ENCODE measurements at regions not wholly inside any gene's neighbourhood (a gene's known extent, or its start where the extent isn't known, plus 50 kb on each side); places are given as distances from the start of the nearest gene placed in this dataset.

GRCh38 chr21:35198982-35199732 lies 150.1 kb upstream of the RUNX1 start:
- peaks cover 7% of the 10 kb centered on the region for H3K4me1 ChIP-seq (ENCODE audit: insufficient read depth, low read length, poor library complexity, severe bottlenecking)
- intact Hi-C loops (cut with micrococcal nuclease; ENCODE audit: unreplicated experiment), result no loop called here
- no peaks in the 10 kb centered on the region; the same call in 1 of the 2 replicates for H3K36me3 ChIP-seq (ENCODE audit: insufficient read depth, low read length)
- no peaks in the 10 kb centered on the region for H4K20me1 ChIP-seq (ENCODE audit: insufficient read depth, low read length)
- no peaks in the 10 kb centered on the region for H3K79me2 ChIP-seq (ENCODE audit: insufficient read depth, low read depth, low read length)
- H3K9me3 ChIP-seq (ENCODE audit: low read length), result no peaks in the 10 kb centered on the region
- no peak for TF ChIP-seq EZH2phosphoT487 (IDR thresholded peaks at IDR 0.05; ENCODE audit: borderline replicate concordance, low read depth, low read length)
- no peak for TF ChIP-seq CTCF (conservative IDR thresholded peaks at IDR 0.05; ENCODE audit: low read length)
- no peaks in the 10 kb centered on the region for H3K9me2 ChIP-seq (ENCODE audit: insufficient read depth, low read length)
- no peak overlapping the region for H2AFZ ChIP-seq (ENCODE audit: low read length)
- DNase-seq (ENCODE audit: low spot score), result no peak
- no peak overlapping the region for H3K27ac ChIP-seq (ENCODE audit: low read depth, low read length, poor library complexity, severe bottlenecking)
- CTCF ChIA-PET (ENCODE audit: unreplicated experiment), result no interaction called here
- no TSS peak for BruUV-seq (replicated peaks)
- POLR2A ChIA-PET, result interaction anchor here (0.5 to 1.0 kb wide), 4 partner anchors 9 to 498 kb away, joined by 3 to 4 read pairs (median 4); no protein-coding TSS in a partner anchor
- H3K4me2 ChIP-seq (ENCODE audit: low read length), result no peak overlapping the region
- no peak overlapping the region for H3K4me3 ChIP-seq (ENCODE audit: low read depth, low read length, poor library complexity, severe bottlenecking)

- POLR2A ChIA-PET, result interaction anchor here (0.7 to 1.0 kb wide), 3 partner anchors 8 to 33 kb away, joined by 3 to 4 read pairs (median 4); no protein-coding TSS in a partner anchor
- Histone ChIP-seq H3K4me1 (ENCODE audit: insufficient read depth, low read length, poor library complexity, severe bottlenecking) (peaks cover under 1% of the 10 kb centered on the region), H4K20me1 (ENCODE audit: insufficient read depth, low read length) (no peaks in the 10 kb centered on the region), H3K4me3 (ENCODE audit: low read depth, low read length, poor library complexity, severe bottlenecking) (no peak overlapping the region), H3K9me2 (ENCODE audit: insufficient read depth, low read length) (no peaks in the 10 kb centered on the region), H3K9me3 (ENCODE audit: low read length) (no peaks in the 10 kb centered on the region; the same call in 1 of the 2 replicates), H3K4me2 (ENCODE audit: low read length) (no peak overlapping the region), H3K79me2 (ENCODE audit: insufficient read depth, low read depth, low read length) (no peaks in the 10 kb centered on the region), H3K36me3 (ENCODE audit: insufficient read depth, low read length) (no peaks in the 10 kb centered on the region; the same call in 1 of the 2 replicates), H2AFZ (ENCODE audit: low read length) (no peak overlapping the region), H3K27ac (ENCODE audit: low read depth, low read length, poor library complexity, severe bottlenecking) (no peak overlapping the region)
- CTCF ChIA-PET (ENCODE audit: unreplicated experiment), result no interaction called here
- TF ChIP-seq EZH2phosphoT487 (IDR thresholded peaks at IDR 0.05; ENCODE audit: borderline replicate concordance, low read depth, low read length) (no peak), CTCF (conservative IDR thresholded peaks at IDR 0.05; ENCODE audit: low read length) (no peak)
- BruUV-seq (replicated peaks), result no TSS peak
- DNase-seq (ENCODE audit: low spot score), result no peak
- intact Hi-C loops (cut with micrococcal nuclease; ENCODE audit: unreplicated experiment), result no loop called here
These were observed 149.5 kb upstream of the RUNX1 start for GRCh38 chr21:35198565-35198964.

- Histone ChIP-seq H4K20me1 (ENCODE audit: insufficient read depth, low read length) (no peaks in the 10 kb centered on the region), H2AFZ (ENCODE audit: low read length) (no peak overlapping the region), H3K4me3 (ENCODE audit: low read depth, low read length, poor library complexity, severe bottlenecking) (no peak overlapping the region), H3K9me2 (ENCODE audit: insufficient read depth, low read length) (no peaks in the 10 kb centered on the region), H3K27ac (ENCODE audit: low read depth, low read length, poor library complexity, severe bottlenecking) (no peak overlapping the region), H3K36me3 (ENCODE audit: insufficient read depth, low read length) (no peaks in the 10 kb centered on the region; the same call in 1 of the 2 replicates), H3K9me3 (ENCODE audit: low read length) (no peaks in the 10 kb centered on the region; the same call in 1 of the 2 replicates), H3K79me2 (ENCODE audit: insufficient read depth, low read depth, low read length) (no peaks in the 10 kb centered on the region), H3K4me1 (ENCODE audit: insufficient read depth, low read length, poor library complexity, severe bottlenecking) (no peaks in the 10 kb centered on the region), H3K4me2 (ENCODE audit: low read length) (no peak overlapping the region)
- BruUV-seq (replicated peaks), result no TSS peak
- TF ChIP-seq EZH2phosphoT487 (IDR thresholded peaks at IDR 0.05; ENCODE audit: borderline replicate concordance, low read depth, low read length) (no peak), CTCF (conservative IDR thresholded peaks at IDR 0.05; ENCODE audit: low read length) (no peak)
- no peak for DNase-seq (ENCODE audit: low spot score)
- ChIA-PET POLR2A (interaction anchor here (0.7 to 1.0 kb wide), 2 partner anchors 26 to 33 kb away, joined by 3 to 4 read pairs; no protein-coding TSS in a partner anchor), CTCF (ENCODE audit: unreplicated experiment) (no interaction called here)
- intact Hi-C loops (cut with micrococcal nuclease; ENCODE audit: unreplicated experiment), result no loop called here
These were observed 148.9 kb upstream of the RUNX1 start for GRCh38 chr21:35197992-35198431.

All from OCI-LY7 (cell line).